ENCODE measurements at regions not wholly inside any gene's neighbourhood (a gene's known extent, or its start where the extent isn't known, plus 50 kb on each side); places are given as distances from the start of the nearest gene placed in this dataset.

DNA sequence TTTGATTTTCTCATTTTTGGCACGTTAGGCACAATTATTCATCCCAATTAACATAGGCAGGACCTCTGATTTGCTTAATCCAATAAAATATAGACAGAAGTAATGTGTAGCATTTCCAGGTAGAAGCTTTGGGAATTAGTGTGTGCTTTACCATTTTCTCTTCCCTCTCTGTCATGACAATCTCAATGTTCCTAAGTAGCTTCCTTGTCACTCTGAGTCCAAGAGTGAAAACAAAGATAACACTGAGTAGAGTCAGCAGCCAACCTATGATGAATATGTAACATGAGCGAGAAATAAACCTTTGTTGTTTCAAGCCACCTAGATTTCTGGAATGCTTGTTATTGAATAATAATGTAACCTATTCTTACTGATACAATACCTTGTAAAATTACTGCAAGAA lies 283.8 kb downstream of the OMA1 start:
- TF ChIP-seq POLR2A (IDR thresholded peaks at IDR 0.05) (no peak), CTCF (IDR thresholded peaks at IDR 0.05 in 8 of 11, conservative IDR thresholded peaks at IDR 0.05 in 3 of 11) (no peak), POLR2AphosphoS5 (IDR thresholded peaks at IDR 0.05) (no peak)

All from spleen (tissue), 7 donors.